ENCODE measurements at regions not wholly inside any gene's neighbourhood (a gene's known extent, or its start where the extent isn't known, plus 50 kb on each side); places are given as distances from the start of the nearest gene placed in this dataset.
"Not testable (repeated sequence)": the region's sequence is repeated elsewhere in the genome, so short reads cannot be mapped to it uniquely, and the experiment has no call there.

- not testable (repeated sequence) for TF ChIP-seq CTCF, EP300, POLR2A (IDR thresholded peaks at IDR 0.05)
These were observed 392.9 kb downstream of the SEC14L1 start for GRCh38 chr17:77533697-77534096.
